HEK293T (cell line): ENCODE measurements at regions not wholly inside any gene's neighbourhood (a gene's known extent, or its start where the extent isn't known, plus 50 kb on each side); places are given as distances from the start of the nearest gene placed in this dataset.

Experiments used
- ARNT ChIP-seq: fragments of 450-650 bp; IDR thresholded peaks from 2 replicates; pipeline ENCODE4 v1.6.1; 2017; ENCODE audit warnings: mild to moderate bottlenecking
- FOXA1 ChIP-seq: fragments of 450-650 bp; IDR thresholded peaks from 2 replicates; pipeline ENCODE4 v1.6.1; 2016; ENCODE audit warnings: mild to moderate bottlenecking
- FOXM1 ChIP-seq: fragments of 450-650 bp; IDR thresholded peaks from 2 replicates; pipeline ENCODE4 v1.6.1; 2017; ENCODE audit warnings: mild to moderate bottlenecking, borderline replicate concordance
- HDGF ChIP-seq: fragments of 450-650 bp; IDR thresholded peaks from 2 replicates; pipeline ENCODE4 v1.6.1; 2017; ENCODE audit warnings: antibody characterized with exemption, borderline replicate concordance
- SP1 ChIP-seq: fragments of 450-650 bp; IDR thresholded peaks from 2 replicates; pipeline ENCODE4 v1.6.1; 2017
- ZNF384 ChIP-seq: fragments of 450-650 bp; IDR thresholded peaks from 2 replicates; pipeline ENCODE4 v1.6.1; 2016
- TF ChIP-seq, protein P1 (sequence below): fragments of 450-650 bp; IDR thresholded peaks from 2 replicates; pipeline ENCODE4 v1.6.1; 2016

DNA sequence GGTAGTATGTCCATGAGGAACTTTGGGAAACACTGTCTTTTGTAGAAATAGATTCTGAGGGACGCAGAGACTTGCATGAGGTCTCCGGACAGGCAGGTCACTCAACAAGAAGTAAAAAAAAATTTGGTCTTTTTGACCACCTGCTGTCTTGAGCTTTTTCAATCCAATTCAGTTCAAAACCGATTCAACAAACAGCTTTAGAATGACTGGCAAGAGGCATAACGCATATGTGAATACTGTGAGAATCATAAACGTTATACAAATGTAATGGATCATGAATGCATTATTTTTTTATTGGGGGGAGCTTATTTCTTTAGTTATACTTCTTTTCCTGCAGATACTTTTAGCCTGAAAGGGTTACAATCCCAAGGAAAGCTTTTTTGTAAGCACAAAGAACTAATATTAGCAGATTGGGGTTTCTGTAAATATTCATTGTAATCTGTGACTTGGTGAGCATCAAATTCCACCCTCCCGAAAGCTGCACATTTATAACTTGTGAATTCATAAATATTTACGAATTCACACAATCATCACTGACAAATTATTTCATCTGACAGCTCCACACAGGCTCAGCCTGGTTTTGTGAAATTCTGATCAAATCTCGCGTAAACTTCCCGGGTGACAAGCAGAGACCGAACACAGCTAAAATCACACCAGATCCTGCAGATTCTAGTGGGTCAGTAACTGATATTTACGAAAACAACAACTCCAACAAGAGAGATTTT, 507.7 kb downstream of the MN1 start:
- TF ChIP-seq, protein P1, sequence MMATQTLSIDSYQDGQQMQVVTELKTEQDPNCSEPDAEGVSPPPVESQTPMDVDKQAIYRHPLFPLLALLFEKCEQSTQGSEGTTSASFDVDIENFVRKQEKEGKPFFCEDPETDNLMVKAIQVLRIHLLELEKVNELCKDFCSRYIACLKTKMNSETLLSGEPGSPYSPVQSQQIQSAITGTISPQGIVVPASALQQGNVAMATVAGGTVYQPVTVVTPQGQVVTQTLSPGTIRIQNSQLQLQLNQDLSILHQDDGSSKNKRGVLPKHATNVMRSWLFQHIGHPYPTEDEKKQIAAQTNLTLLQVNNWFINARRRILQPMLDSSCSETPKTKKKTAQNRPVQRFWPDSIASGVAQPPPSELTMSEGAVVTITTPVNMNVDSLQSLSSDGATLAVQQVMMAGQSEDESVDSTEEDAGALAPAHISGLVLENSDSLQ, result no peak
- TF ChIP-seq FOXA1, result no peak
- no peak for TF ChIP-seq FOXM1
- TF ChIP-seq ZNF384, result no peak
- no peak for TF ChIP-seq SP1
- no peak for TF ChIP-seq ARNT
- no peak for TF ChIP-seq HDGF
